IPS DF 6.9 (cell line): ENCODE measurements at regions not wholly inside any gene's neighbourhood (a gene's known extent, or its start where the extent isn't known, plus 50 kb on each side); places are given as distances from the start of the nearest gene placed in this dataset.

ENCODE experiments used
- DNase-seq: peaks from one replicate; pipeline ENCODE4 v3.0.0-alpha.2; 2013; ENCODE audit warnings: low read depth, low spot score
- H3K27ac ChIP-seq: one replicate; pipeline ENCODE4 v1.5.1; 2013; ENCODE audit warnings: low read length, control low read depth
- H3K27me3 ChIP-seq: 2 replicates; pipeline ENCODE4 v1.6.1; 2013; ENCODE audit warnings: mild to moderate bottlenecking, low read length; ENCODE audit not compliant: control insufficient read depth, insufficient read depth
- H3K36me3 ChIP-seq: 2 replicates; pipeline ENCODE4 v1.6.1; 2013; ENCODE audit warnings: low read length; ENCODE audit not compliant: control insufficient read depth, insufficient read depth
- H3K4me1 ChIP-seq: 2 replicates; pipeline ENCODE4 v1.6.1; 2013; ENCODE audit warnings: low read length; ENCODE audit not compliant: control insufficient read depth, insufficient read depth
- H3K4me3 ChIP-seq: 2 replicates; pipeline ENCODE4 v1.5.1; 2013; ENCODE audit warnings: mild to moderate bottlenecking, low read length
- H3K9me3 ChIP-seq: 2 replicates; pipeline ENCODE4 v1.6.1; 2013; ENCODE audit warnings: low read length, inconsistent platforms; ENCODE audit not compliant: control insufficient read depth, insufficient read depth
- whole genome bisulfite sequencing: extraction: QIAGEN DNeasy Blood & Tissue Kit; methylation state at CpG from one replicate; pipeline ENCODE4 v1.1.7; 2013; ENCODE audit warnings: mixed read lengths, missing lambda C conversion rate; ENCODE audit not compliant: insufficient read length, insufficient coverage; 5-methylcytosine and 5-hydroxymethylcytosine counted together

DNA sequence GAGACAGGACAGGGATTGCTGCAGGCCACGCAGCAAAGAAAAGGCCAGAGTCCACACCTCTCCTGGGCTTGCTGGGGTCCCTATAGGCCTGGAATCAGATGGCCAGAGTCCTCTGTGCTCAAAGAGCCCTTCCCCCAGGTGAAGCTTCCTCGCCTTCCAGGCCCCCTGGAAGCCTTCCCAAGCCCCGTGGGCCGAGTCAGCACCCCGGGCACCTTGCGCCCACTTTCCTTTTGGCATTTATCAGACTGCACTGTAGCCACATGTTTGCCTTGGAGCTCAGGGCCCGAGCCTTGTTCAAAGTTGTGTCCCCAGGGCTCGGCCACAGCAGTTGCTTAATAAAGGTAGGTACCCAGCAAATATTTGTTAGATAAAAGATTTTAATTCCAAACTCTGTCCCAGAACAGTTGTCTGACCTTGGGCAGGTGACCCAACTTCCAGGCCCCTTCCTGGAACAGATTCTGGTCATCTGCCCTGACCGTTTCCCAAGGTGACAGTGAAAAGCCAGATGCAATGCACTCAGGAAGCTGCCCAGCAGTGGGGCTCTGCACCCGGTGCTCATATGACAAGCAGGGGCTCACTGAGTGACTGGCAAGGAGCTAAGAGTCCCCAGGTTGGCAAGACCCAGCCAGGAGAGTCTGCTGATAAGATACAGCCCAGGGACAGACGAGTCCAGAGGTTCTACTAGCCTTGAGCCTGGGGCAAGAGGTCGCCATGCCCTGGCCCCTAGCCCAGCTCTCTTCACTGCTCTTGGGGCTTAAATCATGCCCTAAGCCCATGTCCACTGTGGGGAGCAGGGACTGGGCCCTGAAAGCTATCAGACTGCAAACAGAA, 81.2 kb downstream of the PITPNM2 start:
- WGBS, result no CpG with 5 or more reads among the region's 12 CpGs
- H3K9me3 ChIP-seq, result no peaks in the 10 kb centered on the region
- H3K4me1 ChIP-seq, result no peaks in the 10 kb centered on the region
- DNase-seq, result no peak
- H3K27ac ChIP-seq, result no peak overlapping the region
- no peak overlapping the region for H3K4me3 ChIP-seq
- H3K36me3 ChIP-seq, result no peaks in the 10 kb centered on the region
- H3K27me3 ChIP-seq, result no peaks in the 10 kb centered on the region

DNA sequence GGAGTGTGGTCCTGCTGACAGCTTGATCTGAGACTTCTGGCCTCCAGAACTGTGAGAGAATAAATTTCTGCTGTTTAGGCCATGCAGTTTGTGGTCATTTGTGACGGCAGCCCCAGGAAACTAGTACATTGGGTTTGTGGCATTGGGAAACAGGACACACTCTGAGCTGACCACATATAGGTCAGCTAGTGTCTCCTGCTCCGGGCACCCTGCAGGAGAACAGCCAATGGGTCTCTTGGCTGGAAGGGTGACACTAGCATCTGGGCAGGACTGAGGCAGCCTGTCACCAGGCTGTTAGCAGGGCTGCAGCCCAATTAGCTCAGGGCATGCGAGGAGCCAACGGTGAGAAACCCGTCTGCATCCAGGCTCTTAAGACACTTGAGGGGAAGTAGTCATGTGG, 83.2 kb downstream of the PITPNM2 start:
- WGBS, result no CpG with 5 or more reads among the region's 5 CpGs
- Histone ChIP-seq H3K4me3 (no peak overlapping the region), H3K4me1 (no peaks in the 10 kb centered on the region), H3K9me3 (no peaks in the 10 kb centered on the region), H3K27me3 (no peaks in the 10 kb centered on the region), H3K36me3 (no peaks in the 10 kb centered on the region), H3K27ac (no peak overlapping the region)
- DNase-seq, result no peak

DNA sequence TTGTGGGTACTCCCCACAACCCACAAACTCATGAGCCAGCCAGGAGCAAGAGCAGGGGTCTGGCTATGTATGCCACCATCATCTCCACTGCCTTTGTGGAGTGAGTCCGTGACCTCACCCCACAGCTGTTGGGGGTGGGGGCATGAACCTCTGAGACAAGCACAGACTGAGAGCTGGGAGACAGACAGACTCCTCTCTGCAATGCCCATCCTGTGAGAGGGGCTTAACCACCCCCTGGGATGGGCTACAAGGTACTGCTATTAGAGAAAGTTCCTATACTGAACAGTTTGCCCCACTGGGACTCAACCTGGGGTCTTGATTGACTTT, 84.5 kb downstream of the PITPNM2 start:
- WGBS, result no CpG with 5 or more reads among the region's 1 CpG
- Histone ChIP-seq H3K4me1 (no peaks in the 10 kb centered on the region), H3K4me3 (no peak overlapping the region), H3K9me3 (no peaks in the 10 kb centered on the region), H3K27ac (no peak overlapping the region), H3K27me3 (no peaks in the 10 kb centered on the region), H3K36me3 (no peaks in the 10 kb centered on the region)
- DNase-seq, result no peak

DNA sequence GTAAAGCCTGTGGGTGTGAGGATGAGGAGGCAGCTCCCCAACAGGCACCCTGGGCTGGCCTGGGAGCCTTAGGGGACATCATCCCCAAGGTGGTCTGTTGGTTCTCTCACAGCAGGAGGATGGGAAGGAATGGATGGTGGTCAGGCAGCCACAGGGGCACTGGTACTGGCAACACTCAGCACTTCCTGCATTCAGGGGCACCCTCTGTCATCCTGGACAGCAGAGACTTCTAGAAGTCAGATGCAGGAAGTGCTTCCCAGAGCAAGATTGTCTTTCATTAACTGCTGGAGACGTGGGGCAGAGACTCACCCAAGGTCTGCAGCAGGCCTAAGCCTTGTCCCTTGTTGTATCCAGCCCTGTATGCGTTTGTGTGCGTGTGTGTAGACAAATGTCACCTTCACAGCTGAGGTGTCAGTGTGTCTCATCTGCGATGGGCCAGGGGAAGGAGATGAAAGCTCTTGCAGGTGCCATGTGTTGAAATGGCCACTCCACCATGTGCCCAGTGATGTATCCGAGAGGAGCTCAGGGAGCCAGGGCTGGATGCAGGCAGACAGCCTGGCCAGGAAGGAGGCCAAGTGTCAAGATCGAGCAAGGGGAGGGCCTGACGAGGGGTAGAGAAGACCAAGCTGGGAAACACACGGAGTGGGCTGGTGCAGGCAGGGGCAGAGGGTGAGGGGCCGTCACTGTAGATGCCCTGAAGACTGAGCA, 85.1 kb downstream of the PITPNM2 start:
- Histone ChIP-seq H3K27ac (no peak overlapping the region), H3K36me3 (no peaks in the 10 kb centered on the region), H3K27me3 (no peaks in the 10 kb centered on the region), H3K4me3 (no peak overlapping the region), H3K4me1 (no peaks in the 10 kb centered on the region), H3K9me3 (no peaks in the 10 kb centered on the region)
- DNase-seq, result no peak
- no CpG with 5 or more reads among the region's 9 CpGs for WGBS

GRCh38 chr12:123064885-123065619, 84.6 kb downstream of the ARL6IP4 start:
- Histone ChIP-seq H3K36me3 (no peaks in the 10 kb centered on the region), H3K4me1 (no peaks in the 10 kb centered on the region), H3K27ac (no peak overlapping the region), H3K9me3 (no peaks in the 10 kb centered on the region), H3K27me3 (no peaks in the 10 kb centered on the region), H3K4me3 (no peak overlapping the region)
- WGBS, result no CpG with 5 or more reads among the region's 8 CpGs
- DNase-seq, result no peak

GRCh38 chr12:123064366-123064765, 83.9 kb downstream of the ARL6IP4 start:
- Histone ChIP-seq H3K27me3 (no peaks in the 10 kb centered on the region), H3K36me3 (no peaks in the 10 kb centered on the region), H3K4me3 (no peak overlapping the region), H3K27ac (no peak overlapping the region), H3K9me3 (no peaks in the 10 kb centered on the region), H3K4me1 (no peaks in the 10 kb centered on the region)
- no peak for DNase-seq
- WGBS, result no CpG with 5 or more reads among the region's 8 CpGs

- Histone ChIP-seq H3K4me1 (no peaks in the 10 kb centered on the region), H3K36me3 (no peaks in the 10 kb centered on the region), H3K27me3 (no peaks in the 10 kb centered on the region), H3K27ac (no peak overlapping the region), H3K9me3 (no peaks in the 10 kb centered on the region), H3K4me3 (no peak overlapping the region)
- DNase-seq, result peak; percentile 73
- no CpG with 5 or more reads among the region's 2 CpGs for WGBS
Observed at GRCh38 chr12:123063535-123063934, 83.1 kb downstream of the ARL6IP4 start.

DNA sequence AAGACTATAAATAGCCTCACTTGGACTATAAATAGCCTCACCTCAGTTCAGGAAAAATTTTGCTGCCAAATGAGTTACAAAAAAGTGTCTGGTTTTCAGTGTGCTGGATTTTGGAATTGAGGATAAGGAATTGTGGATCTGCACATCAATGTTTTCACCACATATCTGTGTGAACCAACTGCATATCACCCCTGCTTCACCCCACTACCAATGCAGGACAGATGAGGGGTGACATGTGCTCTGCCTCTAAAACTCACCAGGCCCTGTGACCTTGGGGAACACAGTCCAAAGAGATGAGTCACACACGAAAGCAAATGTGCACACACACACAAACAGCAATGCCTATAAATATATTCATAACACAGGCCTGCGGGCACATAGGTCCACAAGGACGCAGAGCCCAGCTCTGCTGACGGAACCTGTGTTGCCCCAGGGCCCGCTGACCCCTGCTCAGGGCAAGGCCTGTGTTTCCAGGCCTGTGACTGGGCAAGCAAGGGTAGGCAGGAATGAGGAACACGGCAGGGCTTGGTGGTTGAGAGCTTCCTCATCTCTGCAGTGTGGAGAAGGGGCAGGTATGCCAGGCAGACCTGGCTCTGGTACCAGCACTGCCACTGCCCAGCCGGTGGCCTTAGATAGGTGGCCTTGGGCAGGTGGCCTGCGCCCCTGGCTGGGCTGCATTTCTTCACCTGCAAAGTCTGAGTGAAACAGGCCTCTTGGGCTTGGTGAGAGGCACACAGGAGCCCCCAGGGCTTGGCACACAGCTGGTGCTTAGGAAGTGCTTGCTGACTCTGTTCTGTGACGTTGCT, 82.4 kb downstream of the ARL6IP4 start:
- Histone ChIP-seq H3K27me3 (no peaks in the 10 kb centered on the region), H3K9me3 (no peaks in the 10 kb centered on the region), H3K36me3 (no peaks in the 10 kb centered on the region), H3K4me1 (no peaks in the 10 kb centered on the region), H3K27ac (no peak overlapping the region), H3K4me3 (no peak overlapping the region)
- no CpG with 5 or more reads among the region's 9 CpGs for WGBS
- no peak for DNase-seq

GRCh38 chr12:123061441-123062205, 81.1 kb downstream of the ARL6IP4 start:
- no CpG with 5 or more reads among the region's 9 CpGs for WGBS
- DNase-seq, result no peak
- Histone ChIP-seq H3K27ac (no peak overlapping the region), H3K4me1 (no peaks in the 10 kb centered on the region), H3K27me3 (no peaks in the 10 kb centered on the region), H3K4me3 (no peak overlapping the region), H3K36me3 (no peaks in the 10 kb centered on the region), H3K9me3 (no peaks in the 10 kb centered on the region)
